ENCODE measurements at regions not wholly inside any gene's neighbourhood (a gene's known extent, or its start where the extent isn't known, plus 50 kb on each side); places are given as distances from the start of the nearest gene placed in this dataset.
"Not testable (repeated sequence)": the region's sequence is repeated elsewhere in the genome, so short reads cannot be mapped to it uniquely, and the experiment has no call there.

DNA sequence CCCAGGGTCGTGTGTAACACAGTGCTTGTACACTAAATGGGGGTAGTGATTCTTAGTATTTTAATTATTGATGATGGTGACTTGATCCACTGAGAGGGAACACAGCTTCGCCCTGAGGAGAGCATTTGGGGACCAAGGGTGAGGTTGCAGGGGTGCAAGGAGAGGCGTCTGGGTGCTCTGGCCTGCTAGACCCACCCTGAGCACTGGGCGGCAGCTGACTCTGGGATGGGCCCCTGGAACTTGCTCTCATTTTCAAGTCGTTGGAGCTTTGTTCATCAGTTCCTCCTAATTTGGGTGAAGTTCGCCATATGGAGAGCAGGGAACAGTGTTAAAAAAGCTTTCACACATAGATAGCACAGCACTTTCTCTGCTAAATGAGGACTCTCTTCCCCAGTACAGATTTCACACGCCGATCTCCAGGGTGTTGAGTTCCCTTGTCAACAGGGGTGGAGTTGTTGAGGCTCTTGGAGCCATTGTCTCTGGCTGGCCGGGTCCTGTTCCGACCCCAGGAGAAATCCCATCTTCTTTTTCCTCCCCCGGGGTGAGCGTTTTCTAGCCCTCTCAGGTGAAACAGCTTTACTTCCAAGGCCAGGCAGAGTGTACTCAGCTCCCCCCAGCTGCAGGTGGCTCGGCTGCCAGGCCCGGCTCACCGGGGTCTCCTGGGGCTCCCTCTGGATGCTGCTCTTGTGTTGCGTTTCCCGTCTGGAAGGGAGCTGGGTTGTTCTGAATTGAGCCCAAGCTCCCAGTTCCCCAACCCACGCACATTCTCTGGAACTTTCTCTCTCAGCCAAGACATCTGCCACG, 367.4 kb downstream of the RPS6KC1 start:
- DNase-seq: no peak

GRCh38 chr1:213419401-213420030, 368.5 kb downstream of the RPS6KC1 start:
- DNase-seq: no peak

GRCh38 chr1:213421178-213421577, 370.1 kb downstream of the RPS6KC1 start:
- DNase-seq: not testable (repeated sequence)

DNA sequence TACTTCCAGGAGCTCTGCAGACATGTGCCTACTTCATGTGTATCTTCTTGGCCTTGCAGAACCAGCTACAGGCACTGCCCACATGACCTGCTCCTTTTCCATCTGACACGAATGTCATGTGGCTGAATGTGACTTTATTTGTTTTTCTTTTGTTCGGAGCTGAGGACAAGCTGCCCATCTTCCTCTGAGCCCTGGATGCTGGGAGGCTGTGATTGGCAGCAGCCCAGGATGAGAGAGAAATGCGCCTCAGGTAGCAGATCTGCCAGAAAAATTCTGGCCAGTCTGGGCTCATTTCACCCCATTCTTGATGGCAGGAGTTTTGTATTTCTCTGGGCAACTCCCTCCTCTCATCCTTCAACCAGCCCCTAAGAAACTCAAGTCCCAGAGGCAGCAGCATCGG, 372.0 kb downstream of the RPS6KC1 start:
- DNase-seq: no peak

GRCh38 chr1:213423605-213424004, 372.6 kb downstream of the RPS6KC1 start:
- DNase-seq: no peak

DNA sequence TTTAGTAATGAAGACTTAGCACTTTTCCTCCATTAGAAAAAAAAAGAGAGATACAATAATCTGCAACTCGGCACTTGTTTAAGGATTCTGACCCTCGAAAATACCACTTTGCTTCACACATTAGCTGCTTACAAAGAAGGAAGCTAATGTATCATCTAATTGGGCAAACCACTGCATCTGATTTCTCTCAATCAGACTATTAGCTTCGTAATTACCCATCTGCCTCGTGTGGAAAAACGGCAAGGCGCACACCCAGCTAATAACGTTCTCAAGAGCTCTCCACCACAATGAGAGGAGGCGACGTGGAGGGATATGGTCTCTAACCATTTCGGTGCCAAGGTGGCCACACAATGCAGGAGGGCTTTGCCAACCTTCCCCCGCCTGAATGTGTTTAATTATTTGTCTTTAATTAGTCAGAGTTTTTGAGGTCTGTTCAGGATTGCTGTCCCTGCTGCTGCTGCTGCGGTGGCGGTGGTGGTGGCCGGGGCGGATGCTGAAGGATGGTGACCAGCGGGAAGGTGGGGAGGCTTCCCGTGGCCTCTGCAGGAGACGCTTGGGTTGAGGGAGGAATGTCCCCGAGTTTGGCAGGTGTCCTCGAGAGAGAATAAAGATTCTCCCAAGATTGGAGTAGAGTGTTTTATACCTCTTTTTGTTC, 374.5 kb downstream of the RPS6KC1 start:
- DNase-seq: no peak

- no peak for DNase-seq
Observed at GRCh38 chr1:213429642-213430041, 378.6 kb downstream of the RPS6KC1 start.

DNA sequence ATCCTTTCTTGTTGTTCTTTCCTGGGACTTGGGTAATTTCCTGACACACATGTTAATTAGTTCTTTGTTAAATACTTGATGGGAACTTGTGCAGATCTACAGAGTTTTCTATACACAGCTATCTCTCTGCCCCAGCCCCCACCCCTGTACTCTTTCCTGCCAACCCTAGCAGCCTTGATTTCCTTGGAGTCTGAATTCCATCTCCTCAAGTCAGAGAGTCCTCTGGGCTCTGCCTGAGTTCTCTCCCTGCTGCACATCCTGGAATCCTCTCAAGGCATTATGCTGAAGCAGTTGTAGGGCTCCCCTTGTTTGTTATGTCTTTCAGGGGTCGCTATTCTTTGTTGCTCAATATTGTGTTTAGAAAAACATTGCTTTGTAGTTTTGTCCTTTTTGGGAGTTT, 384.7 kb downstream of the RPS6KC1 start:
- no peak for DNase-seq

GRCh38 chr1:213438339-213438738, 387.3 kb downstream of the RPS6KC1 start:
- no peak for DNase-seq

DNA sequence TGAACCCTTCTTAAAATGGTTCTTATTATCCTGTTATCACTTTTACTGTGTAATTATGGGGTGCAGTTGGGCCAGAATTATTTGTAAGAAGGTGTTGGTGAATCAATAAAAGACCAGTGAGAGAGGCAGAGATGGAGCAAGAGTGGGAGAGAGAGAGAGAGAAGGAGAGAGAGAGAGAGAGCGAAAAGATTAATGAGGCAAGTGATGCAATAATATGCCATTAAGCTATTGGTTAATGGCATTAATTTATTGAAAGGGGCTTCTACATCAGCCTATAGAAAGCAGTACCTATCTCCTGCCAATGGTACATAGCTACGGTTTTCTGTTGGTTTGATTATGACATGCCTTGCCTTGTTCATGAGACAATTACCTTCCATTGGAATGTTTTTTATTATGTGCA, 388.7 kb downstream of the RPS6KC1 start:
- no peak for DNase-seq

DNA sequence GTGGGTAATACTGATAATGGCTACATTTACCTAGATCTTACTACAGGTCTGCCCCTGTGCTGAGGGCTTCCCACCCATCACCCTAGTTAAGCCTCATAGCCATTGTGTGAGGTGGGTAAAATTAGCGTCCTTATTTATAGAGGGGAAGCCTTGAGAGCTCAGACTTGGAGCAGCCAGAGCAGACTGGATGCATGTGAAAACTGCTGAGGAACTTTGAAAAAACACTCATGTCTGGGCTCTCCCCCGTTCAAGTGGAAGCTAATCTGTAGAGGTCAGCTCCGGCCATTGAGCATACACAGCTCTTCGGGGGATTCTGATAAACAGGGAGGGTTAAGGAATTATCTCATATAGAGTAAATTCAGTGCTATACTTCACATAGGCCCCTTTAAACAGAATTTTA, 389.7 kb downstream of the RPS6KC1 start:
- no peak for DNase-seq

DNA sequence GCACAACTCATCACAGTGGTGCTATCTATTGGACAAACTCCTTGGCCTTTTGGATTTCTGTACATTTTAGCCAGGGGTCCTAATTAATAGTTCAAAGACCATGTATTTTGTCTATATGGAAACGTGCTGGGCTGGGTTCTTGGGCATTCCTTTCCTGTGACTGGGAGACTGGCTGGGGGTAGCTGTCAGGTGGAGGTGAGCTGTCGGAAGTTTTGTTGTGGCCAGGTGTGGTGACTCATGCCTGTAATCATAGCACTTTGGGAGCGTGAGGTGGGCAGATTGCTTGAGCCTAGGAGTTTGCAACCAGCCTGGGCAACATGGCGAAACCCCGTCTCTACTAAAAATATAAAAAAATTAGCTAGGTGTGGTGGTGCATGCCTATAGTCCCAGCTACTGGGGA, 392.4 kb downstream of the RPS6KC1 start:
- no peak for DNase-seq

GRCh38 chr1:213444224-213444623, 393.2 kb downstream of the RPS6KC1 start:
- DNase-seq: no peak

- no peak for DNase-seq
Observed at GRCh38 chr1:213446496-213446895, 395.5 kb downstream of the RPS6KC1 start.

DNA sequence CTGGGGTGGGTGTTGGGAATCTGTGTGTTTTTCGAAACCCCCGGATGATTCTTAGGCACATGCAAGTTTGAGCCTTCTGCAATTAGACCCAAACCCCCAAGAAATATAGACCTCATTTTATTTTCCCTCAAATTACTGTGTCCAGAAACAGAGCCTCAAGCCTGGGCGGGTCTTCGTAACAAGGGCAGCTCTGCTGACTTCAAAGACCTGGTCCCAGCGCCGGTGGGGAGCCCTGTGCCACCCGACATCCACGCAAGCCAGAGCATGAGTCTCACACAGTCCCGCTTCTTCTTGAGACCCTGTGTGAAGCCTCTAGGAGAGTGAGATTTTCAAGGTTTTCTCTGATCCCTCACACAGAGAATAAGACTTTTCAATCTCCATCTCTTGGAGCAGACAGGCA, 397.3 kb downstream of the RPS6KC1 start:
- no peak for DNase-seq

- no peak for DNase-seq
Observed at GRCh38 chr1:213448776-213449175, 397.7 kb downstream of the RPS6KC1 start.

DNA sequence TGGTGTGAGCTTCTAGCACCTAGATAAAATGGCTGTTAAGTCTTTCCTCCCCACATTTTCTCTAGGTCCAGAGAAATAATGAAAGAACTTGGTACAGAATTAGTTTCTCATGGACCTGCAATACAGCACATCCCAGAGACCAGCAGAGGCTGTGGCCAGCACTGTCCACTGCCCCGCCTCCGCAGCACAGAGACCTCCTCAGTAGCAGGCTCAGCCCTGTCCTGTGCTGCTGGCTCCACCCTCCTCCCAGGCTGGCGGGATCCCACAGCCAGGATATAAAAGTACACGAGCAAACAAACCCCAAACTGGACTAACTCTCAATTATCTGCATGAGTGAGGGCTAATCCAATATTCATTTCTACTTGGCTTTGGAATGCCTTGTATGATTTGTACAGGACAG, 401.5 kb downstream of the RPS6KC1 start:
- DNase-seq: no peak

GRCh38 chr1:213457186-213457585, 406.1 kb downstream of the RPS6KC1 start:
- DNase-seq: no peak

- no peak for DNase-seq
Observed at GRCh38 chr1:213457733-213458132, 406.7 kb downstream of the RPS6KC1 start.

DNA sequence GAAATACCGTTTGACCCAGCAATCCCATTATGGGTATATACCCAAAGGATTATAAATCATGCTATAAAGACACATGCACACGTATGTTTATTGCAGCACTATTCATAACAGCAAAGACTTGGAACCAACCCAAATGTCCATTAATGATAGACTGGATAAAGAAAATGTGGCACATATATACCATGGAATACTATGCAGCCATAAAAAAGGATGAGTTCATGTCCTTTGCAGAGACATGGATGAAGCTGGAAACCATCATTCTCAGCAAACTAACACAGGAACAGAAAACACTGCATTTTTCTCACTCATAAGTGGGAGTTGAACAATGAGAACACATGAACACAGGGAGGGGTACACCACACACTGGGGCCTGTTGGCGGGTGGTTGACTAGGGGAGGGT, 411.3 kb downstream of the RPS6KC1 start:
- DNase-seq: not testable (repeated sequence)

DNA sequence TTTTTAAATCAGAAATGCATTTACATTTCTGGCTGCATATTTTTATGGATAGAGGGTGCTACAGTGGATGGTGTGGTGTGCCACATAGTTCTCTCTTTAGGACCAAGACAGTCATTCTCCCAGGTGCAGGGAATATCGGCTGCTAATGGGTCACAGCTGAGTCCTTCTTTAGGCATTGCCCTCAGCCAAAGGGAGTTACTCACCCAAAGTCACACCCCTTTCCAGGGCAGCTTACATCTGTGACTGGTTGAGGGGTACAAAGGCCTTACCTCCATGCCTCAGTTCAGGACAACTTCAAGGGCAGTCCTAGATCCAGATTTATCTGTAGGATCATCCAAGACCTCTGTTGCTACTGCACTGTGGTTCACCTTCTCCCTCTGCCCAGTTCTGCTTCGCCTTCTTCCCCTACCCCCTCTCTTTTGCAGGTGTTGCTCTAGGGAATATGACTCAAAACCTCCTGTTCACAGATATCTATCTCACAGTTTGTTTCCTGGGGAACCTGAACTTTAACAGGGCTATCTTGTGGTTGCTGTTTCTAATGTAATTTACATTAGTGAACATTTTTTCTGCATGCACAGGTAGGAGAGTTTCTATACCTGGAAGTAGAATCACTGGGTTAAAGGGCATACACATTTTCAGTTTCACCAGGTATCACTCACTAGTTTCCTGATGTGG, 413.9 kb downstream of the RPS6KC1 start:
- DNase-seq: no peak

DNA sequence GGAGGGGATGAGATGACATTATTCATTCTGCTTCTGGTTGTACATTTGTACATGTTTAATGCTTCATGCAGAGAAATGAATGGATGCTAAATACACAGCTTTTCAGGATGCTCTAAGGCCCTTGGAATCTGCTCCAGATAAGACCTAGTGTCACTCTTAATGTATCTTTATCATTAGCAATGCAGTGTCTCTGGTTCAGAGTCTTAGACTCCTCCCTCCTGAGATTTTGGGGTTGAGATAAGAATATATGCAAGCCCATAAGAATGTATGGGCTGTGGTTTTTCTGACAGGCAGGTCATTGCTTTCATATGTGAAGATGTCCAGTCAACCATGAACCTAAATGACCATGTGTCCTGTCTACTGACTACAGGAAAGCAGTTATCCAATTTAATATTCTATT, 415.5 kb downstream of the RPS6KC1 start:
- DNase-seq: no peak

DNA sequence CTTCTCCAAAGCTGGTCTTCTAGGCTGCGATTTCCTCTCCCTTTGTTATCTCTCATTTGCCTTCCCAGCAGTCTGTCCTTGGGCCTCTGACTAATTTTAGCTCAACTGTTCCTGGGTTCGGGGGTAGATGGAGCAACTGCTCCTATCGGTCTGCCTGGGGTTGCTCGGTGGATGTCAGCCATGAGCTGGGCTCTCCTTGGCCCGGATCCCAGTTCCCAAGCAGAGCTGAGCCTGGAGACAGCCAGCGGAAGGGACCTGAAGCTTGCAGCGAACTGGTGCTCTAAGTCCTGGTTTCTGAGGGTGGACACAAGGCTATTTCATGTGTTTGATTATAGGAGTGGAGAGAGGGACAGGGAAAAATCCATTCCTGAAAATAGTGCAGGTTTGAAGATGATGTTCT, 423.0 kb downstream of the RPS6KC1 start:
- no peak for DNase-seq

DNA sequence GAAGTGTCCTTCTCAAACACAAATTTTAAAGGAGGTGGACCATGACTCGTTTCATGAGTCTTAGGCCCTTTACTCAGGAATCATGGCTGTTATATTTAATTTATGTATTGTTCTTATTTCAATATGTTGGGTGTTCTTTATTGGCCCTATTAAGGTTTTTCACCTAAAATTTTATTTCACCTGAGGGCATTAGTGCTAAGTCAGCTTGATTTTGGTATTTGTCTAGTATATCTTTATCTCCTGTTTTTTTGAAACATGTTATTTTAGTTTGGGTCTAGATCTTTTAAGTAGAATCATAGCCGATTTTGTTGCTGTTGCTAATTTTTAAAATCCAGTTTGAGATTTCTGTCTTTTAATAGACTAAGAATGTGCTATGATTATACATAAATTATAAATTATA, 430.4 kb downstream of the RPS6KC1 start:
- no peak for DNase-seq
